IMR-90 (cell line): ENCODE measurements at regions not wholly inside any gene's neighbourhood (a gene's known extent, or its start where the extent isn't known, plus 50 kb on each side); places are given as distances from the start of the nearest gene placed in this dataset.

ENCODE experiments used
- ATAC-seq: fragments of 200-7000 bp; cut with Tn5 transposase; 2 replicates; pipeline ENCODE4 v1.9.1; 2020; ENCODE audit warnings: low read depth, mild to moderate bottlenecking, moderate library complexity
- BruUV-seq: library from RNA; stranded (reverse); fragments of 400-500 nt; replicated peaks from 2 replicates; lab custom pipeline; 2021; lab: Mats Ljungman, UMichigan
- CTCF ChIA-PET: fragments of 300-600 bp; formaldehyde crosslinking; extraction: SDS; loops from one replicate; lab custom pipeline; 2021; ENCODE audit warnings: antibody characterized with exemption; lab: Yijun Ruan, JAX
- POLR2A ChIA-PET: fragments of 300-600 bp; sonication (Branson Sonifier 250); formaldehyde crosslinking; loops from one replicate; lab custom pipeline; 2022; ENCODE audit warnings: antibody characterized with exemption; ENCODE audit not compliant: unreplicated experiment; lab: Charles Lee
- DNase-seq: peaks from one replicate; pipeline ENCODE4 v3.0.0; 2013
- H2AFZ ChIP-seq: replicated peaks from 2 replicates; pipeline ENCODE3; 2013; ENCODE audit warnings: low read length, mild to moderate bottlenecking; ENCODE audit not compliant: poor library complexity
- H2AK5ac ChIP-seq: 2 replicates; pipeline ENCODE4 v1.6.1; 2013; ENCODE audit warnings: low read depth, low read length, inconsistent platforms
- H2AK9ac ChIP-seq: replicated peaks from 2 replicates; pipeline ENCODE3; 2013; ENCODE audit warnings: mild to moderate bottlenecking, low read depth, low read length, moderate library complexity; ENCODE audit not compliant: poor library complexity
- H2BK120ac ChIP-seq: 2 replicates; pipeline ENCODE4 v1.6.1; 2013; ENCODE audit warnings: low read depth, low read length, inconsistent platforms
- H2BK15ac ChIP-seq: 3 replicates; pipeline ENCODE4 v1.6.1; 2013; ENCODE audit warnings: low read depth, low read length, inconsistent platforms
- H2BK20ac ChIP-seq: 2 replicates; pipeline ENCODE4 v1.6.1; 2013; ENCODE audit warnings: low read depth, mild to moderate bottlenecking, inconsistent platforms, low read length, moderate library complexity
- H2BK5ac ChIP-seq: 2 replicates; pipeline ENCODE4 v1.6.1; 2013; ENCODE audit warnings: mild to moderate bottlenecking, low read depth, low read length, inconsistent platforms; ENCODE audit not compliant: poor library complexity, severe bottlenecking
- H3K14ac ChIP-seq: replicated peaks from 2 replicates; pipeline ENCODE4 v1.6.1; 2013; ENCODE audit warnings: low read depth, low read length, inconsistent platforms
- H3K18ac ChIP-seq: 2 replicates; pipeline ENCODE4 v1.6.1; 2013; ENCODE audit warnings: low read depth, low read length, control low read depth
- H3K23ac ChIP-seq: 2 replicates; pipeline ENCODE4 v1.6.1; 2013; ENCODE audit warnings: low read depth, low read length, inconsistent platforms
- H3K27ac ChIP-seq: 2 replicates; pipeline ENCODE4 v1.5.1; 2013; ENCODE audit warnings: mild to moderate bottlenecking, control low read depth, low read length; ENCODE audit not compliant: insufficient read depth
- H3K27me3 ChIP-seq: 2 replicates; pipeline ENCODE4 v1.6.1; 2013; ENCODE audit warnings: low read length; ENCODE audit not compliant: control insufficient read depth, insufficient read depth
- H3K36me3 ChIP-seq: 2 replicates; pipeline ENCODE4 v1.6.1; 2013; ENCODE audit warnings: low read length, mixed read lengths; ENCODE audit not compliant: control insufficient read depth, insufficient read depth
- H3K4ac ChIP-seq: 2 replicates; pipeline ENCODE4 v1.6.1; 2013; ENCODE audit warnings: low read depth, low read length, inconsistent platforms
- H3K4me1 ChIP-seq: 2 replicates; pipeline ENCODE4 v1.6.1; 2013; ENCODE audit warnings: low read length, mixed read lengths; ENCODE audit not compliant: control insufficient read depth, insufficient read depth
- H3K4me2 ChIP-seq: 2 replicates; pipeline ENCODE4 v1.6.1; 2013; ENCODE audit warnings: low read depth, mild to moderate bottlenecking, control low read depth, low read length, moderate library complexity
- H3K4me3 ChIP-seq: 2 replicates; pipeline ENCODE4 v1.5.1; 2013; ENCODE audit warnings: low read depth, mild to moderate bottlenecking, control low read depth, low read length, moderate library complexity; ENCODE audit not compliant: insufficient read depth
- H3K56ac ChIP-seq: 2 replicates; pipeline ENCODE4 v1.6.1; 2013; ENCODE audit warnings: low read length, inconsistent platforms; ENCODE audit not compliant: insufficient read depth; ENCODE audit errors: extremely low read depth
- H3K79me1 ChIP-seq, 2 experiments: 2 replicates each; pipeline ENCODE4 v1.6.1; 2013; ENCODE audit warnings: low read length in 2 of 2, inconsistent platforms in 1 of 2, low read depth in 1 of 2
- H3K9ac ChIP-seq: 2 replicates; pipeline ENCODE4 v1.6.1; 2013; ENCODE audit warnings: low read depth, low read length, control low read depth
- H3K9me1 ChIP-seq: 2 replicates; pipeline ENCODE4 v1.6.1; 2013; ENCODE audit warnings: low read length, inconsistent platforms; ENCODE audit not compliant: insufficient read depth
- H3K9me3 ChIP-seq: 2 replicates; pipeline ENCODE4 v1.6.1; 2013; ENCODE audit warnings: low read length; ENCODE audit not compliant: control insufficient read depth, insufficient read depth
- H4K20me1 ChIP-seq: 2 replicates; pipeline ENCODE4 v1.6.1; 2013; ENCODE audit warnings: low read length, inconsistent platforms; ENCODE audit not compliant: insufficient read depth
- H4K5ac ChIP-seq: 2 replicates; pipeline ENCODE4 v1.6.1; 2013; ENCODE audit warnings: mild to moderate bottlenecking, low read depth, low read length, control low read depth
- H4K8ac ChIP-seq, 2 experiments: 2 replicates each; pipeline ENCODE4 v1.6.1; 2013; ENCODE audit warnings: low read depth in 2 of 2, low read length in 2 of 2, control low read depth in 1 of 2, inconsistent platforms in 1 of 2
- H4K91ac ChIP-seq: 2 replicates; pipeline ENCODE4 v1.6.1; 2013; ENCODE audit warnings: low read depth, low read length, inconsistent platforms; ENCODE audit not compliant: insufficient read depth
- CTCF ChIP-seq: conservative IDR thresholded peaks from 2 replicates; pipeline ENCODE4 v1.5.1; 2012; ENCODE audit warnings: mild to moderate bottlenecking, low read depth, low read length, improper control_type of control experiment
- MAZ ChIP-seq: IDR thresholded peaks from 2 replicates; pipeline ENCODE4 v1.6.1; 2012; ENCODE audit warnings: low read depth, mild to moderate bottlenecking, low read length, improper control_type of control experiment, moderate library complexity, borderline replicate concordance
- MXI1 ChIP-seq: IDR thresholded peaks from 2 replicates; pipeline ENCODE4 v1.6.1; 2012; ENCODE audit warnings: low read depth, mild to moderate bottlenecking, low read length, moderate library complexity, borderline replicate concordance
- POLR2A ChIP-seq: IDR thresholded peaks from 2 replicates; pipeline ENCODE4 v1.6.1; 2012; ENCODE audit warnings: mild to moderate bottlenecking, low read depth, low read length
- RAD21 ChIP-seq: IDR thresholded peaks from 2 replicates; pipeline ENCODE4 v1.6.1; 2012; ENCODE audit warnings: low read length, improper control_type of control experiment
- RCOR1 ChIP-seq: IDR thresholded peaks from 2 replicates; pipeline ENCODE4 v1.6.1; 2012; ENCODE audit warnings: mild to moderate bottlenecking, low read length, improper control_type of control experiment; ENCODE audit not compliant: insufficient replicate concordance
- USF2 ChIP-seq: fragments of 150-350 bp; IDR thresholded peaks from 2 replicates; pipeline ENCODE4 v1.6.1; 2017; ENCODE audit warnings: mild to moderate bottlenecking, antibody characterized with exemption, low read length, low read depth
- WGBS, 2 experiments: methylation state at CpG; one replicate each; pipeline versions ENCODE4 v1.1.5 to v1.1.7; 2013; ENCODE audit warnings: missing lambda C conversion rate in 2 of 2; ENCODE audit not compliant: insufficient read length in 1 of 2; ENCODE audit errors: extremely low coverage in 2 of 2; 5-methylcytosine and 5-hydroxymethylcytosine counted together
- dilution Hi-C: fragments of 300-500 bp; cut with HindIII; formaldehyde crosslinking; loops from one replicate; pipeline ENCODE4 v1.14.3; 2018; ENCODE audit warnings: low sequenced_read_pairs; ENCODE audit not compliant: unreplicated experiment
- in situ Hi-C: fragments of 300-500 bp; cut with MboI; formaldehyde crosslinking; loops from 3 replicates; pipeline ENCODE4 v1.14.3; 2019; ENCODE audit warnings: low sequenced_read_pairs, inconsistent platforms, mixed read lengths
- intact Hi-C: fragments of 100-400 bp; cut with micrococcal nuclease; formaldehyde crosslinking; loops from 2 replicates; pipeline ENCODE4 v1.10.0; 2022

- no peaks in the 10 kb centered on the region for H3K79me1 ChIP-seq
- no peak overlapping the region for H4K91ac ChIP-seq
- in situ Hi-C loops (no loop called here), intact Hi-C loops (no loop called here), dilution Hi-C loops (no loop called here)
- CTCF ChIA-PET = no interaction called here
- H2AK9ac ChIP-seq = no peak overlapping the region
- H4K8ac ChIP-seq = no peak overlapping the region
- H3K36me3 ChIP-seq = no peaks in the 10 kb centered on the region
- no peak overlapping the region for H3K4me2 ChIP-seq
- no peak overlapping the region for H3K18ac ChIP-seq
- no peak overlapping the region for H3K23ac ChIP-seq
- H2AFZ ChIP-seq = no peak overlapping the region
- no peak overlapping the region for H3K4ac ChIP-seq
- peaks cover 3% of the 10 kb centered on the region; the same call in 1 of the 2 replicates for H3K4me1 ChIP-seq
- no peak overlapping the region for H3K56ac ChIP-seq
- H3K27me3 ChIP-seq = peaks cover 40% of the 10 kb centered on the region
- H2AK5ac ChIP-seq = no peak overlapping the region
- H3K4me3 ChIP-seq = no peak overlapping the region
- H3K9me1 ChIP-seq = no peaks in the 10 kb centered on the region
- DNase-seq (no peak), ATAC-seq (no peak)
- H3K27ac ChIP-seq = no peak overlapping the region
- H4K5ac ChIP-seq = no peak overlapping the region
- POLR2A ChIA-PET = no interaction called here
- no peak overlapping the region for H2BK15ac ChIP-seq
- no peak overlapping the region for H2BK5ac ChIP-seq
- H2BK120ac ChIP-seq = no peak overlapping the region
- TF ChIP-seq MAZ = no peak
- no peak for TF ChIP-seq USF2
- TF ChIP-seq CTCF = no peak
- no peak for TF ChIP-seq POLR2A
- TF ChIP-seq RAD21 = no peak
- no peak for TF ChIP-seq MXI1
- no peak for TF ChIP-seq RCOR1
- no TSS peak for BruUV-seq
- WGBS, 2 experiments = 50% methylated on average over 1 of the region's 15 CpGs; no CpG with 5 or more reads in 1 of the 2 experiments
- H3K9ac ChIP-seq = no peak overlapping the region
- no peaks in the 10 kb centered on the region for H3K9me3 ChIP-seq
- H2BK20ac ChIP-seq = no peak overlapping the region
- H4K20me1 ChIP-seq = no peaks in the 10 kb centered on the region
- H3K14ac ChIP-seq = no peak overlapping the region
These were observed 55.2 kb upstream of the GDF10 start for GRCh38 chr10:47244560-47245500.
